HG03039 (cell line): ENCODE measurements at regions not wholly inside any gene's neighbourhood (a gene's known extent, or its start where the extent isn't known, plus 50 kb on each side); places are given as distances from the start of the nearest gene placed in this dataset.

ENCODE experiments used
- ATAC-seq: cut with Tn5 transposase; IDR thresholded peaks from one replicate; pipeline ENCODE4 v1.9.1; 2021; ENCODE audit warnings: mild to moderate bottlenecking, moderate library complexity; ENCODE audit not compliant: unreplicated experiment

- ATAC-seq: no peak
These were observed 105.7 kb upstream of the IGFBP3 start for GRCh38 chr7:46026741-46027140.

GRCh38 chr7:46024263-46024916 lies 103.3 kb upstream of the IGFBP3 start:
- ATAC-seq: no peak

- ATAC-seq: no peak
These were observed 101.3 kb upstream of the IGFBP3 start for GRCh38 chr7:46022397-46022796.

- no peak for ATAC-seq
These were observed 94.2 kb upstream of the IGFBP3 start for GRCh38 chr7:46015107-46015868.

GRCh38 chr7:46011501-46011900 lies 90.4 kb upstream of the IGFBP3 start:
- ATAC-seq: no peak

GRCh38 chr7:46011059-46011458 lies 90.0 kb upstream of the IGFBP3 start:
- no peak for ATAC-seq

GRCh38 chr7:46009211-46009610 lies 88.1 kb upstream of the IGFBP3 start:
- no peak for ATAC-seq

GRCh38 chr7:46007990-46008643 lies 87.0 kb upstream of the IGFBP3 start:
- no peak for ATAC-seq

GRCh38 chr7:46007194-46007593 lies 86.1 kb upstream of the IGFBP3 start:
- no peak for ATAC-seq

GRCh38 chr7:46006723-46007122 lies 85.7 kb upstream of the IGFBP3 start:
- no peak for ATAC-seq

- ATAC-seq: no peak
These were observed 85.1 kb upstream of the IGFBP3 start for GRCh38 chr7:46006212-46006611.

GRCh38 chr7:46004965-46005364 lies 83.9 kb upstream of the IGFBP3 start:
- no peak for ATAC-seq

- ATAC-seq: no peak
These were observed 83.1 kb upstream of the IGFBP3 start for GRCh38 chr7:46003896-46004875.

- ATAC-seq: no peak
These were observed 82.1 kb upstream of the IGFBP3 start for GRCh38 chr7:46003161-46003560.

GRCh38 chr7:46000513-46000912 lies 79.4 kb upstream of the IGFBP3 start:
- no peak for ATAC-seq

GRCh38 chr7:45999541-45999940 lies 78.5 kb upstream of the IGFBP3 start:
- ATAC-seq: no peak

- ATAC-seq: no peak
These were observed 77.4 kb upstream of the IGFBP3 start for GRCh38 chr7:45998506-45998905.

- ATAC-seq: no peak
These were observed 72.5 kb upstream of the IGFBP3 start for GRCh38 chr7:45993621-45994020.

GRCh38 chr7:45992826-45993225 lies 71.8 kb upstream of the IGFBP3 start:
- no peak for ATAC-seq

GRCh38 chr7:45990276-45990675 lies 69.2 kb upstream of the IGFBP3 start:
- no peak for ATAC-seq
